ENCODE measurements at regions not wholly inside any gene's neighbourhood (a gene's known extent, or its start where the extent isn't known, plus 50 kb on each side); places are given as distances from the start of the nearest gene placed in this dataset.

DNA sequence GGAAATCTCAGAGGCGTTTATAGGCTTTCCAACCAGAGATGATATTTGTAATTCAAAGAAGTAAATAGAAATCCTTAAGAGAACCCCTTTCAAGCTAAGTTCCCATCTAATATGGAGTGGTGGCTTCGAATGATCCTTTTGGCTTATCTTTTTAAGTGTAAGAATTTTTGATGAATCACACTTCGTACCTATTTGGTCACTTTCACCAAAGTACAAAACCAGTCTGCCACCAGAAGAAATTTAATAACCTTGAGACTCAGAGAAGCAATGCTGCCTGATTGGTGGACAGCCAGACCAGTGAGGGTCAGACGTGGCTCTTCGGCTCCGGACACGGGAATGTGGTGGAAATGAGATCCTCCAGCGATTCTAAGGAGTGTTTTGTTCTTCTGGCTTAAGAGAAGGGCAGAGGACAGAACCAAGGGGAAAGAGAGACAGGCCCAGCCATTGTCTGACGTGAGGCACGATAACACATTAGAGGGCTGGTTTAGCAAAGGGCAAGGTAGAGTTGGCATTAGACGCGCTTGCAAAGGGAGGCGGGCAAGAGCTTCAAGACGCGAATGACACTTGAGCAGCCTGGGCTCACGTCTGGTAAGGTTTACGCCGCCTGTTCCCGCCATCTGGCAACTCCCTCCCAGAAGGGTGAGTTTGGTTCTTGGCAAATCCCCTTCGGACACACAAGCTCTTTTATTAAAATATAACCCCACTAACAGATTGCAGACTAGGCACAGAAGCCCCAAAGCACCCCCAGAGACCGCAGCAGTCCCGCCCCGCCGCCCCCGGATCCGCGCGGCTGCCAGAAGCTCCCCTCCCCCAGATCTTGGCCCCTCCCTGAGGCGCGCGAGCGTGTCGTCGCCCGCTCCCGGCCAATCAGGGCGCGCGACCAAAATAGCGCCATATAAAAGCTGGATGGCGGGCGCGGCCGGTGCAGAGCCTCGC lies 50.0 kb upstream of the EZR start:
- peak overlapping the region; percentile 39 for H3K4me3 ChIP-seq (ENCODE audit: control insufficient read depth, low read depth, low read length)
- DNase-seq (ENCODE audit: low read depth) = no peak
- no peak for TF ChIP-seq CTCF (IDR thresholded peaks at IDR 0.05; ENCODE audit: control insufficient read depth, insufficient read depth, low read depth, low read length, missing control alignments)
